MCF 10A (cell line): ENCODE measurements at regions not wholly inside any gene's neighbourhood (a gene's known extent, or its start where the extent isn't known, plus 50 kb on each side); places are given as distances from the start of the nearest gene placed in this dataset.

Source experiments
- BruUV-seq: library from RNA; stranded (reverse); fragments of 400-500 nt; replicated peaks from 2 replicates; lab custom pipeline; 2021; lab: Mats Ljungman, UMichigan
- CTCF ChIA-PET: fragments of 300-600 bp; sonication (Branson Sonifier 250); formaldehyde crosslinking; extraction: SDS; loops from one replicate; lab custom pipeline; 2021; ENCODE audit warnings: antibody characterized with exemption, inconsistent platforms; lab: Yijun Ruan, JAX
- POLR2A ChIA-PET: fragments of 300-600, 350-650 bp; sonication (Branson Sonifier 250); formaldehyde crosslinking; extraction: SDS; loops from one replicate; lab custom pipeline; 2020; ENCODE audit warnings: antibody characterized with exemption, inconsistent platforms; lab: Yijun Ruan, JAX
- DNase-seq: peaks from one replicate; pipeline ENCODE4 v3.0.0-alpha.2; 2018; ENCODE audit not compliant: unreplicated experiment
- H3K27ac Mint-ChIP-seq: one replicate; pipeline ENCODE4 v1.8.0; 2022; ENCODE audit warnings: mild to moderate bottlenecking, low read depth, mixed read lengths; ENCODE audit not compliant: unreplicated experiment
- H3K27me3 Mint-ChIP-seq: one replicate; pipeline ENCODE4 v1.8.0; 2022; ENCODE audit warnings: mixed read lengths; ENCODE audit not compliant: insufficient read depth, unreplicated experiment
- H3K36me3 Mint-ChIP-seq: one replicate; pipeline ENCODE4 v1.8.0; 2022; ENCODE audit warnings: mild to moderate bottlenecking, moderate library complexity, mixed read lengths; ENCODE audit not compliant: insufficient read depth, unreplicated experiment
- H3K4me1 Mint-ChIP-seq: one replicate; pipeline ENCODE4 v1.8.0; 2022; ENCODE audit warnings: mixed read lengths; ENCODE audit not compliant: insufficient read depth, unreplicated experiment
- H3K4me3 Mint-ChIP-seq: one replicate; pipeline ENCODE4 v1.8.0; 2022; ENCODE audit warnings: mild to moderate bottlenecking, moderate library complexity, mixed read lengths; ENCODE audit not compliant: unreplicated experiment
- H3K9me3 Mint-ChIP-seq: one replicate; pipeline ENCODE4 v1.8.0; 2022; ENCODE audit warnings: mixed read lengths; ENCODE audit not compliant: unreplicated experiment
- CTCF ChIP-seq: fragments of 200-600 bp; IDR thresholded peaks from one replicate; pipeline ENCODE4 v1.8.0; 2022; ENCODE audit warnings: antibody characterized with exemption, mild to moderate bottlenecking; ENCODE audit not compliant: unreplicated experiment
- intact Hi-C: fragments of 100-400 bp; cut with micrococcal nuclease; formaldehyde crosslinking; loops from 2 replicates; pipeline ENCODE4 v1.14.1; 2022

GRCh38 chr4:19126903-19127302 is 1105.3 kb upstream of the LCORL start:
- Mint-ChIP-seq H3K36me3 (no peaks in the 10 kb centered on the region), H3K9me3 (peaks cover 10% of the 10 kb centered on the region), H3K27ac (no peak overlapping the region), H3K4me1 (peaks cover 5% of the 10 kb centered on the region), H3K27me3 (no peaks in the 10 kb centered on the region), H3K4me3 (no peak overlapping the region)
- CTCF ChIA-PET: interaction anchor here (0.9 kb wide), 1 partner anchor 1160 kb away, joined by 3 read pairs; no protein-coding TSS in a partner anchor
- POLR2A ChIA-PET: no interaction called here
- DNase-seq: no peak
- intact Hi-C loops: no loop called here
- no TSS peak for BruUV-seq
- TF ChIP-seq CTCF: no peak

- H3K27me3 Mint-ChIP-seq: no peaks in the 10 kb centered on the region
- no peak overlapping the region for H3K27ac Mint-ChIP-seq
- DNase-seq: no peak
- peaks cover 5% of the 10 kb centered on the region for H3K4me1 Mint-ChIP-seq
- TF ChIP-seq CTCF: no peak
- H3K36me3 Mint-ChIP-seq: no peaks in the 10 kb centered on the region
- peaks cover 10% of the 10 kb centered on the region for H3K9me3 Mint-ChIP-seq
- ChIA-PET POLR2A (no interaction called here), CTCF (no interaction called here)
- intact Hi-C loops: no loop called here
- no TSS peak for BruUV-seq
- no peak overlapping the region for H3K4me3 Mint-ChIP-seq
Measured at GRCh38 chr4:19123681-19124080, 1102.1 kb upstream of the LCORL start.

DNA sequence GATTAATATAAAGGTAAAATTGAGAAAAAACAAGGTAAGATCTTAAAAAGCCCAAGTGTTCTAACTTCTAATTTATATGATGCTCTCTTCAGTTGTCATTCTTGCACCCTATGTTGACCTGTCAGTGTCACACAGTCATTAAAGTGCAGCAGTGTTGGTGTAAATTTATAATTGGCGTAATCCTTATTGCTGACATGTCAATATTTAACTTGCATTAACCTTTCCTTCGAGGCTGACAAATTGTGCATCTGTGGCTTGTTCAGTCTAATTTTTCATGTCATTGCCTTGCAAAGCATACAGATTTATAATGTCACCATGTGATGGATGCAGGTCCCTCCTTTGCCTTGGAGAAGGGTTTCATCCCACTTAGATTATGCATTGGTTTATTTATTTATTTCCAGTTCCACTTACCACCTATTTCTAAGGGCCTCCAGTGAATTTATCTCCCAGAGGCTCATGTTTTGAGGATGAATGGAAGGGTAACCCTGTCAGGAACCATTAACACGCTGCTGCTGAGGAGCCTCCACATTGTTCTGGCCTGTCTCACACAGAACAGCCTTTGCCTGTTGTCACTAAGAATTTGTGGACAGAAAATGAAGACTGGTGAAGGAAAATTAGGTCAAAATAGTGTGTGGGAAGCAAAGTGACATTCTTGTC is 1098.5 kb upstream of the LCORL start:
- no TSS peak for BruUV-seq
- intact Hi-C loops: no loop called here

DNA sequence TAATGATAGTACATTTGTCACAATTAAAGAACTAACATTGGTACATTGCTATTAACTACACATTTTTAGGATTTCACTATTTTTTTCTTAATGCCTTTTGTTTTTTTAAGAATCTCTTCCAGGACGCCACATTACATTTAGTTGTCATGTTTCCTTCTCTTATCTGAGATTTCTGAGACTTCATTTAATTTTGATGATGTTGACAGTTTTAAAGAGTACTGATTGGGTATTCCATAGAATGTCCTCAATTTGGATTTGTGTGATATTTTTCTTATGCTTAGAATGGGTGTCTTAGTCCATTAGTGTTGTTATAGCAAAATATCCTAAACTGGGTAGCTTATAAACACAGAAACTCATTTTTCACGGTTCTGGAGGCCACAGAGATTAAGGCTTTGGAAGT is 1095.5 kb upstream of the LCORL start:
- no TSS peak for BruUV-seq
- no peaks in the 10 kb centered on the region for H3K27me3 Mint-ChIP-seq
- no peaks in the 10 kb centered on the region for H3K36me3 Mint-ChIP-seq
- ChIA-PET CTCF (interaction anchor here (0.6 to 0.7 kb wide), 2 partner anchors 189 to 224 kb away, joined by 3 read pairs; no protein-coding TSS in a partner anchor), POLR2A (no interaction called here)
- intact Hi-C loops: no loop called here
- TF ChIP-seq CTCF: no peak
- H3K4me1 Mint-ChIP-seq: no peaks in the 10 kb centered on the region
- H3K27ac Mint-ChIP-seq: no peak overlapping the region
- H3K4me3 Mint-ChIP-seq: no peak overlapping the region
- DNase-seq: no peak
- H3K9me3 Mint-ChIP-seq: no peaks in the 10 kb centered on the region

More for the DNA sequence above, 1098.5 kb upstream of the LCORL start:
- POLR2A ChIA-PET: no interaction called here
- CTCF ChIA-PET: no interaction called here
- no peak for DNase-seq
- H3K27me3 Mint-ChIP-seq: no peaks in the 10 kb centered on the region
- H3K36me3 Mint-ChIP-seq: no peaks in the 10 kb centered on the region
- no peak for TF ChIP-seq CTCF
- no peak overlapping the region for H3K27ac Mint-ChIP-seq
- H3K9me3 Mint-ChIP-seq: peaks cover 10% of the 10 kb centered on the region
- no peak overlapping the region for H3K4me3 Mint-ChIP-seq
- H3K4me1 Mint-ChIP-seq: no peaks in the 10 kb centered on the region
